NCI-H1930 (cell line): ENCODE measurements at regions not wholly inside any gene's neighbourhood (a gene's known extent, or its start where the extent isn't known, plus 50 kb on each side); places are given as distances from the start of the nearest gene placed in this dataset.

Source experiments
- DNase-seq, 2 experiments: peaks; one replicate each; lab custom pipeline; 2025; lab: John Stamatoyannopoulos, UW

- no peak for DNase-seq
These were observed 269.7 kb upstream of the SOX2 start for GRCh38 chr3:181442066-181442465.

GRCh38 chr3:181432992-181433391, 278.7 kb upstream of the SOX2 start:
- no peak for DNase-seq

GRCh38 chr3:181431748-181432147, 280.0 kb upstream of the SOX2 start:
- no peak for DNase-seq

GRCh38 chr3:181425074-181425473, 286.7 kb upstream of the SOX2 start:
- no peak for DNase-seq

- no peak for DNase-seq
These were observed 293.5 kb upstream of the SOX2 start for GRCh38 chr3:181418233-181418632.

- DNase-seq = no peak
These were observed 294.0 kb upstream of the SOX2 start for GRCh38 chr3:181417748-181418147.

- DNase-seq = no peak
These were observed 300.9 kb upstream of the SOX2 start for GRCh38 chr3:181410870-181411269.

- no peak for DNase-seq
These were observed 307.7 kb upstream of the SOX2 start for GRCh38 chr3:181403876-181404660.

GRCh38 chr3:181402347-181402746, 309.4 kb upstream of the SOX2 start:
- no peak for DNase-seq

GRCh38 chr3:181384970-181385369, 326.8 kb upstream of the SOX2 start:
- DNase-seq = no peak

GRCh38 chr3:181383760-181384159, 328.0 kb upstream of the SOX2 start:
- DNase-seq = no peak

- DNase-seq = no peak
These were observed 328.5 kb upstream of the SOX2 start for GRCh38 chr3:181383201-181383600.

- no peak for DNase-seq
These were observed 329.1 kb upstream of the SOX2 start for GRCh38 chr3:181382656-181383055.

GRCh38 chr3:181379278-181379677, 332.4 kb upstream of the SOX2 start:
- no peak for DNase-seq

- DNase-seq = no peak
These were observed 342.1 kb upstream of the SOX2 start for GRCh38 chr3:181369637-181370036.

GRCh38 chr3:181363231-181363630, 348.5 kb upstream of the SOX2 start:
- DNase-seq = no peak

GRCh38 chr3:181362378-181362777, 349.3 kb upstream of the SOX2 start:
- DNase-seq = no peak

- DNase-seq = no peak
These were observed 353.2 kb upstream of the SOX2 start for GRCh38 chr3:181358562-181358961.

GRCh38 chr3:181358060-181358459, 353.7 kb upstream of the SOX2 start:
- no peak for DNase-seq

GRCh38 chr3:181354140-181354539, 357.6 kb upstream of the SOX2 start:
- DNase-seq = no peak

GRCh38 chr3:181344331-181344730, 354.8 kb upstream of the DNAJC19 start:
- DNase-seq = peak in 1 of 2 experiments; percentile 30

- no peak for DNase-seq
These were observed 347.1 kb upstream of the DNAJC19 start for GRCh38 chr3:181336597-181336996.

GRCh38 chr3:181333394-181333793, 343.9 kb upstream of the DNAJC19 start:
- DNase-seq = no peak
